Sciatic nerve (tissue), 2 donors: ENCODE measurements at regions not wholly inside any gene's neighbourhood (a gene's known extent, or its start where the extent isn't known, plus 50 kb on each side); places are given as distances from the start of the nearest gene placed in this dataset.
A peak's percentile ranks its signal among the peaks of the same experiment; 100 is the strongest.

Source experiments
- ATAC-seq: fragments of 200-7000 bp; cut with Tn5 transposase; one replicate; pipeline ENCODE4 v1.9.1; 2020; ENCODE audit warnings: mild to moderate bottlenecking, moderate library complexity
- DNase-seq: peaks from one replicate; pipeline ENCODE4 v3.0.0-alpha.2; 2020; ENCODE audit warnings: low spot score
- intact Hi-C: fragments of 100-400 bp; cut with DNase I; formaldehyde crosslinking; loops from one replicate; pipeline ENCODE4 v1.14.2; 2022
- donor health status: DM: no; HTN: no; CAD: no.
- donor health status: DM: no; HTN: no; CAD: no.

DNA sequence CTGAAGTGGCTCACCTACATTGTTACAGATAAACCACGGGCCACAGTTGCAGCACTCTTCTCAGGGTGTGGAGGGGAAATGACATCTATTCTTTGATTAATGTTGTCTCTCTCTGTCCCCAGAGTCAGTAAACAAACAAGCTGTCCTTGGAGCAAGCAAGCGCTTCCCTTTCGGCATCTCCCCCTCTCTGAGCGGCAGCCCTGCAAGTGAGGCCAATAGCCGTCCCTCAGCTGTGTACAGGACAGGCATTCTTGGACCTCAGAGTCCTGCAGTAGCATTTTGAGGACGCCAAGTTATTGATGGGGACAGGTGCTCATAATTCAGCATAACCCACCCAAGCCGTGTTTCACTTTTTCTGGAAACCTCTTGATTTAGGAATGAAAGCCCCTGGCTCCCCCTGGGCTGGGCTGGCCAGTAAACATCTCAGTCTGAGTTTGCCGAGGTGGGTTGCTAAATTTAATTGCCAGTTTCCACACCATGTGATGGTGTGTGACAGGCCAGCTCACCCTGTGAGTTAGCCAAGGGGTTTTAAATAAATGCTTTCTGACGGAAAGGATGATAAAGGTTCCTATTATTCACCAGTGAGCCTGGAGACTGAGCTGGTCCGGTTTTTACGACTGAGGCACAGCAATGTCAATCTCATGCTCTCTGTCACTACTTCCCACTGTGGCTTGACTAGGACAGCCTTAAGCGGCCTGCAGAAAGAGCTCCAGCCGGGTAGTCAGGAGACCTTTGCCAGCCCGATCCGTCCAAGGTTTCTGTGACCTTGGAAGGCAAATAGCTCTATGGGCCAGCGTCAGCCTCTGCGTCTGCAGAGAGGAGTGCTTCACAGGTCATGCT lies 214.8 kb upstream of the RREB1 start:
- no peak for DNase-seq
- ATAC-seq, result no peak
- intact Hi-C loops, result no loop called here

DNA sequence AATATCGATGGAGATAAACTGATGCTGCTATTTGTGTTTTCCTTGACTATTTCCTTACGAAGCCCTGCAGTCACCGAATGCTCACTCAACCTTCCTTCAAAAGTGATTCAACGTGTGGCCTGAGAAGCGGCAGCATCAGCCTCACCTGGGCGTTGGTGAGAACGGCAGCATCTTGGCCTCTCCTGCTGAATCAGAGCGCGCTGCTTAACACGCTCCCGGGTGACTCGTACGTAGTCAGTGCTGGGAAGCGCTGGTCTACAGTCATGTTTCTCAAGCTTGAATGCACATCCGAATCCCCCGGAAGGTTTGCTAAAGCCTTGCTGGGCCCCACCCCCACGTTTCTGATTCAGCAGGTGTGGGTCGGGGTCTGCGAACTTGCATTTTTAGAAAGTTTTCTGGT lies 214.1 kb upstream of the RREB1 start:
- no peak for ATAC-seq
- intact Hi-C loops, result no loop called here
- no peak for DNase-seq

DNA sequence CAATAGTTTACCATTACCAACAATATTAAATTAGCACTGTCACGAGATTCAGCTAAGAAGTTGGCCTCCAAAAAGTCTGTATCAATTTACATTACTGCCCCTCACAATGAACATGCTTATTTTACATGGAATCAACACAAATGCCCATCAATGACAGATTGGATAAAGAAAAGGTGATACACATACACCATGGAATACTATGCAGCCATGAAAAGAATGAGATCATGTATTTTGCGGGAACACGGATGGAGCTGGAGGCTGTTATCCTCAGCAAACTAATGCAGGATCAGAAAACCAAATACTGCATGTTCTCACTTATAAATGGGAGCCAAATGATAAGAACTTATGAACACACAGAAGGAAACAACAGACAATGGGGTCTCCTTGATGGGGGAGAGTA lies 211.8 kb upstream of the RREB1 start:
- no peak for ATAC-seq
- intact Hi-C loops, result no loop called here
- DNase-seq, result no peak

DNA sequence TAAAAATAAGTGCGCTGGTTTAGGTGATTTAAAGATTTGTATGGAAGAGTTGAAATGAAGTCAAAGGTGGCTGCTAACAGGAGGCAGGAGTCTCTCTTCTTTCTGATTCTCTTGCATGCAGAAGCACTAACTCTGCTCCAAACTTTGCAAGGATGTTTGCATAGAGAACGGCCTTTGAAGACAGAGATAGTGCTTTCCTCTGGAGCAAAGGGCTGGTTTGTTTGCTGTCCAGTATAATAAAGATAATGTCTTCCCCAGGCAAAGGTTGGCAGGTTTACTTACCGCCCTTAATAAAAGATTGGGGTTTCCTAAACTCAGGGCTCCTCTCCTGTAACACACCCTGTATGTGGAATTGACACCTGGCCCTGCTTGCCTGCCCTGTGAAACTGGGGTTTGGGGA lies 210.6 kb upstream of the RREB1 start:
- ATAC-seq (no peak), DNase-seq (no peak)
- intact Hi-C loops, result no loop called here

DNA sequence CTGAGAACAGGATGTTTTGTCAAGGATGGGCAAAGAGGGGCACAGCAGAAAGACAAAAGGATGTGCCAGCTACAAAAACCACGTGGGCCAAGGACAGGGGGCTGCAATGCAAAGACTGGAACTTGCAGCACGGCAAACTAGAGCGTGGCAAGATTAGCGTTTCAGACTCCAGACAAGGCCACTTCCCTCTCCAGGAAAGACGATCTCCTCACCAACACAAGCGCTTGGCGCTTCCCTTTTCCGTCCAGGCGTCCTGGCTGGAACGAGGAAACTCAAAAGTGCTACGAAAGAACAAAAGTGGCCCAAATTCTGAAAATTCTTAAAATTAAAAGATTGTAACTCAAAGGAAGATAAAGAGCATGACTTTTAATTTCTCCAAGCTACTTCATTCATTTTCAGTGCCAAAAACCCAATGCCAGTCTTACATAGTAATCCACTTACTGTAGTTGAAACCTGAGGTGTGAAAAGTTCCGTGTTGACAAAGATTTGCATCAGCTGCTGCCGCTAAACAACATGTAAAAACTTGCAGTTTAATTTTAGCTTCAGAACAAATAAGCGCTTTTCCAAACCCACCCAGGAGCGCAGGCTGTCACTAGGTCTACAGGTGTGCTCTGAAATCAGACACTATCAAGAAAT lies 207.1 kb upstream of the RREB1 start:
- intact Hi-C loops, result no loop called here
- ATAC-seq (no peak), DNase-seq (no peak)

DNA sequence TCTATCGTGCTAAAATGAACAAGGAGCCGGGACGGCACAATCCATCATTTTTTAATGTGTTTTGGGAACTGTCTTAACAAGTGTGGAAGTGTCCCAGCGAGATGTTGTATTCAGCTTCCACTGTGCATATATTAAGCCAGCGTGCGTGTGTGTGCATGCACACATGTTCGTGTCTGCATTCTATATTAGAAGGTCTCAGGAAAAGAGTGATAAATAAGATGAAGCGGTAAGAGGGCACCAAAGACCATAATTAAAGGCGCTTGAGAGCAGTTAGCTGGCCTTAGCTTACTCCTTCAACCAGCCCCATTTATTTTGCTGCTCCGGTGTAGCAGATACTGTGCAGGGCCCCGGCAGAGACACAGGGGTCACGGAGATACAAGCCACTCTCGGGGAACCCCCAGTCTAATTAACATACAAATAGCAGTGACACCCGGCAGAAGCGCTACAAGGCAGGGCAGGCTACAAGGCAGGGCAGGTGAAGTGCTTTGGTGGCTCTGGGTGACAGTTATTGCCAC lies 206.5 kb upstream of the RREB1 start:
- intact Hi-C loops, result no loop called here
- DNase-seq (no peak), ATAC-seq (no peak)

DNA sequence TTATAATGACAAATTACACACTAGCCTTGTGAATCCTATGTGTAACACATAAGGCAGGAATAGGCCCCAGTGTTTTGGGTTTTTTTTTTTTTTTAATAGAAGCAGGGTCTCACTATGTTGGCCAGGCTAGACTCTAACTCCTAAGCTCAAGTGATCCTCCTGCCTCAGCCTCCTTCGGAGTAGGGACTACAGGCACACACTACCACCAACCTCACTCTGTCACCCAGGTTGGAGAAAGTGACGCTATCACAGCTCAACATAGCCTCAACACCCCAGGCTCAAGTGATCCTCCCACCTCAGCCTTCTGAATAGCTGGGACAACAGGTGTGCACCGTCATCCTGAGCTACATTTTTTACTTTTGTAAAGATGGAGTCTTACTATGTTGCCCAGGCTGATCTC lies 205.8 kb upstream of the RREB1 start:
- ATAC-seq (no peak), DNase-seq (no peak)
- intact Hi-C loops, result no loop called here

DNA sequence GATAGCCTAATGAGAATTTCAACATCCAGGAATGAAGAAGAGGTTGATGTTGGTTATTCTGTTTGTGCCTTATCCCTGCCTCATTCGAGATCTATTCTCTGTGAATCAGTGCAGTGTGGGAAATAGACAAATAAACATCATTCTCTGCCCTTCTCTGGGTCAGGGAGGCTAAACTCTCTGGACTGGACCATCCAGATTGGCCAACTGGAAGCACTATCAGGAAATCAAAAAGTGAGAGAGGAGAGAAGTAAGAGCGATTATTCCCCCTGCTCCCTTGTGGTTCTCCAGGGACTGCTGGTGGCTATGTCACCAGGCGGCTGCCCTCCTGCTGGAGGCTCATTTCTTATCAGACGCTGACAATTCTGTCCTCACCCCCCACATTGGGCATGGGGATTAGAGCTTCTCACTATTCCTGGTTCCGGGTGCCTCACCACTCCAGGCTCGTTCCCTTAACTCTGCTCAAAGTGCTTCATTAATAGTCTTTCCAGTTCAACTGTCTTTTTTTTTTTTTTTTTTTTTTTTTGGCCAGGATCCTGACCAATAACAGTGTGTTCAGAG lies 201.7 kb upstream of the RREB1 start:
- intact Hi-C loops, result no loop called here
- ATAC-seq, result no peak
- no peak for DNase-seq

DNA sequence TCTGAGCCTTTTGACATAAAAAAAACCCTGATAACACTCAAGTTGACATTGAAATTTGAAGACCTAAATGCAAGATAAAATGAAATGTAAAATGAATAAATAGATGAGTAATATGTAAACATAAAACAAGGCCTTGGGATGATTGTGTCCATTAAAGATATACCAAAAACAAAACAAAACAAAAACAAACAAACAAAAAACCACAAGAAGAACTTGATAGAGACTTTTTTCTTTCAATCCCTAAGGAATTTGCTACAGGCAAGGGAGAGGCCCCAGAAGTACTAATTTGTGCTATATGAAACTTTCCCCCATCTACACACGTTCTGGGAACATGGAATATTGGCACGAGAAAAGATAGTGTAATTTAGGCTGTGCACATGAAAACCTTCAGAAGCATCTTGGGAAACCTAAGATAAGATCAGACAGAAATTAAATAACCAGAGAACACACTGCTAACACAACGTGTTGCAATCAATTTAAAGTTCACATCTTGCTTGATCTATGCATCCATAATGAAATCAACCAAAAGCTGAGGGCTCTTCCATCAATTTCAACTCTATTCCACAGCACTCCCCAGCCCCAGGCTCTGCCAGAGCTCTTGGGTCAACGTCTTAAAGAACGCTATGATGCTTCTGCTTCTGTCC lies 201.1 kb upstream of the RREB1 start:
- DNase-seq, result no peak
- ATAC-seq, result no peak
- intact Hi-C loops, result no loop called here

DNA sequence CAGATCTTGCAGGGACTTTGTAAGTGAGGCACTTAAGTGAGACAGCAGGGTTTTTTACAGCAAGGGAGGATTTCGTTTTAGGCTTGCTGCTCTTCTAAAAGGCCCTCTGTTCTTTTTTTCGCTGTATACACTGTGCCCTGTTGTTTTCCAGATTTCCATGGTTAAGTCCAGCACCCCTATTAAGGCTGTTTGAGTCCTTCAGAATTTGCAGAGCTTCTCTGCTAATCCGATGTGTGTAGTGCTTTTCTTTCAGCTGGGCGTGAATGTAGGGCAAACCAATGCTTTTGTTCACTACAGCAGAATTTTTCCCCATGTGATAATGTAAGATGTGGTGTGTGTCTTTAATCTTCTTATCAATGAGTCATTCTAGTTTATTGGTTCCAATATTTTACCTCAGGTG lies 200.5 kb upstream of the RREB1 start:
- DNase-seq, result no peak
- intact Hi-C loops, result no loop called here
- ATAC-seq, result no peak

DNA sequence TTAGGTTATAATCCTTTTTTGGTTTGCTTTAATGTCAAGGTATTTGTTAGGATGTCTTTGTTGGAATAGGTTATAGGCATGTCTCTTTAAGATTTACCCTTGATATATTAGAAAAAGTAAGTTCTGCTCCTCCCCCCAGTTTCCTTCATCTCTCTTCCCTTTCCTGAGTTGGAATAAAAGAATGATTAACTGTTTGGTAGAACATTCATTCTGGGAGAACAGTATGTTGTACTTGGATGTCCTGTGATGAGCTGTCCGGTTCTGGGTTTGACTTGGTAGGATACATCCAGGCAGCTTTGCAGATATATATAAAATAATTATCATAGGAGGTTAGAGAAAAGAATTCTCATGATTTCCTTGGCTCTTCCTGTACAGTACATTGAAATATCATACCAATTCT lies 199.6 kb upstream of the RREB1 start:
- no peak for DNase-seq
- ATAC-seq, result no peak
- intact Hi-C loops, result no loop called here

DNA sequence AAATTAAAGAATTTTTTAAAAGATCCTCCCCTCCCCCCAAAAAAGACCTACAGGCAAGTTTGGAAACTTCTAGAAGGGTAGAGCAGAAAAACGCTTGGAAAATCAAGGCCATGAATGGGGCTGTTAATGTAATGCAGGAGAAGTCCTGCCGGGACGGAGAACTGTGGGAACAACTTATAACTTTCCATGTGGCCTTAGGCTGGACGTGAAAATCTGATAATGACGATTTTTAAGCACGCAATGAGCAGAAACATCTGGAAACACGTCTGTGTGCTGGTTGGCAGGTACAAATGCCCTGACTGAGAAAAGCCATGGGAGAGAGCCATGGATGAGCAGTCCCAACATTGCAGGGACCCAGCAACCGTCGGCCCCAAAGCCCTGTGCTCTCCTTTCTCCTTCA lies 198.7 kb upstream of the RREB1 start:
- intact Hi-C loops, result no loop called here
- ATAC-seq (no peak), DNase-seq (no peak)

DNA sequence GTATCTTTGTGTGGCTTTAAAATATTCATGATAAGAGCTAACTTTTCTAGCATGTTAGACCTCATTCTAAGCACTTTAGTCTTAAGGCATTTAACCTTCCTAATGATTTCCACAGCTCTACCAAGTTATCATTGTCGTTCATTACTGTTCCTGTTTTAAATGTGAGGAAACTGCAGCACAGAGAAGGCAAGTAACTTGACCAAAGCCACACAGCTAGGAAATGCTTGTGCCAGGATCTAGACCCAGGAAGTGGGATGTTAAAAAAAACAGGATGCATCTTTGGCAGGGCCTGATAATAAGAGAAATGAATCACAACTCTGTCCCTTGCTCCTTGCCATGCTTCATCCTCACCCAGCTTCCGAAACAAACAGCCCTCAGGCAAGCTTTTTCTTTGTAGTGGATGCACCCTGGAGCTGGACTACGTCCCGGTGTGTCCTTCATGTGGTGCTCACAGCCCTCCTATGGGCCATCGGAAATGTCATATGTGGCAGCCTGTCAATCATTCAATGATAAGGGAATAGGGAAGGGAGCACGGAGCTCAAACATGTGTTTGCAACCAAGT lies 196.9 kb upstream of the RREB1 start:
- ATAC-seq (no peak), DNase-seq (no peak)
- intact Hi-C loops, result no loop called here

DNA sequence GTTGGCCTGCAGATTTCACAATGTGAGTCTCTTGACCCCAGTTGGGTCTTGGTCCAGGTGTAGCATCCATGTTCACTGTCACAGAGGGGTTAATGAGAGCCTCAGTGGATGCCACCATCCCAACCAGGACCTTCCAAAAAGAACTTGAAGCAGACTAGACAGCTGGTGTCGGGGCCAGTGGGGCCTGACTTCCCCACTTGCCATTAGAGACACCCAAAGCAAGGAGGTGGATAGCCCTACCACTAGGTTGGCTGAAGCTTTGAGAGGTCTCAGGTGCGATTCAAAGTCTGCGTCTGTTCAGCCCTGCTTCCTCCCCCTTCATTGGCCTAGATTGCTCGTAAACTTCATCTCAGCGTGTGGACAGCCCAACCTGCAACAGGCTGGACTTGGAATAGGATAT lies 196.4 kb upstream of the RREB1 start:
- DNase-seq (no peak), ATAC-seq (no peak)
- intact Hi-C loops, result no loop called here

DNA sequence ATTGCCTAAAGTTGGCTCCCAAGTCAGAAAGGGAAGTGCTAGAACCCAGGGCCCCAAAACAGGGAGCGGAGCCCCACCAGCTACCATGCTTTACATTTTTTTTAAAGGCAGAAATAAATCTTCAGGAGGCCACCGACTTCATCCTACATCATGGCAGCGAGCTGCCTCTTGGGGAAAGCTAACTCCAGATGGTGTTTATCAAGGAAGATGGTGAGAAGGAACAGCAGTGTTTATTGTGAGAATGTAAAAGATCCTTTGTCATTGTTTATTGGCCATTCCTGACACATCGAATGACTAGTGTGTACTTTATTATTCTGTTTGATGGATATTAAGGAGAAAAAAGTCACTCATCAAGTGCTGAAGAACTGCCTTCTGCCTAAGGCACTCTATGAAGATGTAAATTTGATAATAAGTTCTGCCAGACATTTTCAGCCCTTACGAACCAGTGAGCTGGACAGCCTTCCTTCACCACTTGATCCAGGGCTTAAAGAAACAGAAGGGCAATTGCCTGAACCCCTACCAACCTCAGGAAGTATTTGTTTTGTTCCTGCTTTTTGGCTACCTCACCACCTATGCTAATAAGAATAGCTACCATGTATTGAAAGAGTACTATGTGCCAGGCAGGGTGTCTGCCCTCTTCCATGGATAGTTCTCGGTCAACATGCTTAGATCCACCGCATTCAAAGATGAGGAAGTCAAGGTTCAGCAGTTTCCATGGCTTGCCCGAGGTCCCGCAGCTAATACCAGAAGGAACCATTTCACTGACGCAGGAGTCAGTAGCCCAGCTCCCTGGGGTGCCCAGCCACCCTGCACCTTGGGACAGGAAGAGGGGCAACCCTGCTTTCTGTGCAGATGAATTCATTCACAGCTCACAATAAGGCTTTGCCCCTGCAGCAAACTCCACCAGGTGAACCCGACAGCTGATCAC lies 194.7 kb upstream of the RREB1 start:
- intact Hi-C loops, result no loop called here
- DNase-seq (no peak), ATAC-seq (no peak)

DNA sequence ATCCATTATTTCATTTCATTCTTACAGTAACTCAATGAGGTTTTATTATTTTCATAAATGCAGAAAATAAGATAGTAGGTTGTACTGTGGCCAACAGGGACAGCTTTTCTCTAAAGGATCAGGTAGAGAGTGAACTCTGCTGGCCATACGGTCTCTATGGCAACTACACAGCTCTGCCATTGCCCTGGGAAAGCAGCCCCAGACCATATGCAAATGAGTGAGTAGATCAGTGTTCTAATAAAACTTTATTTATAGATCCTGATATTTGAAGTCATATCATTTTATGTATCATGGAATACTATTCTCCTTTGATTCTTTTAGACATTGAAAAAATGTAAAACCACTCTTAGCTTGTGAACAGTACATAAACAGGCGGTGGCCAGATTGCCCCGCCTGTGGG lies 192.5 kb upstream of the RREB1 start:
- intact Hi-C loops, result no loop called here
- no peak for ATAC-seq
- no peak for DNase-seq

DNA sequence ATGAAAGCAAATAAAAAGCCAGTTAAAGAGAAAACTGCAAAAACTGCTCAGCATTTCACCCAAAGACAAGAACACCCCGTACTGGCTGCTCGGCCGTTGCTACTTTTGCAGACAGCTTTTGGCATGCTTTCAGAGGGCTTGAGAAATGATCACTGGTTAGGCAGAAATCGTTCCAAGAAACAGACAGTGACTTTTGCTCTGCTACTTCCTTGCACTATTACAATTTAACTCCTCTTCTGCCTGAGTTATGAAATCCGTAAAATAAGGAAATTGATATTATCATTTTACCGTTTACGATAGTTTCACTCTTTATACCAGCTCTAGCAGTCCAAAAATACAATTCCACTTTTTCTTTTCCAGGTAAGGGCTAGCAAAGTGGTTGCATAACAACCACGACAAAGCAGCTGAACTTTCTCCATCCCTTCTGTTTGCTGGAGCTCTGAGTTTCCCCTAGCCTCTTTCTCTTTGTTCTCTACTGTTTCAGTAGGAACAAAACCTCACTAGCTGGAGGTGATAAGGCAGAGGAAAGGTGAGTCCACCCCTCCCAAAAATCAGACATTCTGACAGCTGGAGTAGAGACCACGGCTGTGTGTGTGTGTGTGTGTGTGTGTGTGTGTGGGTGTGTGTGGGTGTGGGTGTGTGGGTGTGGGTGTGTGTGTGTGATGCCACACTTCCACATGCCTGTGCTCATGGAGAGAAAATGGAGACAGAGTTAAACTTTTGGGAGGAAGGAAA lies 191.8 kb upstream of the RREB1 start:
- ATAC-seq (peak; percentile 90), DNase-seq (no peak)
- intact Hi-C loops, result no loop called here

DNA sequence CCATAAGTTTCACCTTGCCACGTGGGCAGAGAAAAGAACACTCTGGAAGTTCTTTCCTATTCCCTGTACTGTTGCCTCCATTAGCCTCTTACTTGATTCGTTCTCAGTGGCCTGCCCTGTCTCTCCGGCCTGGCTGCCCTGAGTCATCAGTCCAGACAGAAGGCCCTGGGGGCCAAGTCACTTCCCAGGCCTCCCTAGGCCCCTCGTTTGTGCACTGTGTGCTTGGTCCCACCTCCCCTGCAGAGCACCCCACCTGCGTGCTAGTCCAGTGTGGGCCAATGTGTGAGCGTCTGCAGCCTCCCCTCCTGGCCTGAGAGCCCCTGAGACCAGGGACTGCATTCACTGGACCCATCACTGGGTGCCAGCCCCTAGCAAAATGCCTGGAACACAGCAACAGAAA lies 191.2 kb upstream of the RREB1 start:
- peak; percentile 29 for ATAC-seq
- intact Hi-C loops, result no loop called here
- DNase-seq, result no peak
